Neutrophil (primary cell): ENCODE measurements at regions not wholly inside any gene's neighbourhood (a gene's known extent, or its start where the extent isn't known, plus 50 kb on each side); places are given as distances from the start of the nearest gene placed in this dataset.
"Not testable (repeated sequence)": the region's sequence is repeated elsewhere in the genome, so short reads cannot be mapped to it uniquely, and the experiment has no call there.

Experiments used
- H3K27ac ChIP-seq: fragments of 200-600 bp; sonication (generic); 2 replicates; pipeline ENCODE4 v1.5.1; 2016; ENCODE audit warnings: mild to moderate bottlenecking, moderate library complexity
- H3K27me3 ChIP-seq: fragments of 200-600 bp; sonication (generic); 2 replicates; pipeline ENCODE4 v1.6.0; 2016; ENCODE audit warnings: mild to moderate bottlenecking
- H3K36me3 ChIP-seq: fragments of 200-600 bp; sonication (generic); 2 replicates; pipeline ENCODE4 v1.5.1; 2017
- H3K4me1 ChIP-seq, 2 experiments: fragments of 200-600 bp in 1 of 2; sonication (generic) in 1 of 2; 1 replicate in 1 of 2; 2 replicates in 1 of 2; pipeline versions ENCODE4 v1.5.1 to v1.6.1; 2013 to 2016; ENCODE audit warnings: low read depth in 1 of 2, low read length in 1 of 2, mild to moderate bottlenecking in 1 of 2, moderate library complexity in 1 of 2; ENCODE audit not compliant: control insufficient read depth in 1 of 2, insufficient read depth in 1 of 2
- H3K4me3 ChIP-seq, 2 experiments: fragments of 200-600 bp in 1 of 2; sonication (generic) in 1 of 2; 1 replicate in 1 of 2; 2 replicates in 1 of 2; pipeline ENCODE4 v1.5.1; 2013 to 2016; ENCODE audit warnings: low read depth in 1 of 2, low read length in 1 of 2, mild to moderate bottlenecking in 1 of 2, moderate library complexity in 1 of 2
- H3K9me3 ChIP-seq: fragments of 200-600 bp; sonication (generic); 2 replicates; pipeline ENCODE4 v1.5.1; 2016
- TF ChIP-seq, protein P1 (sequence below): fragments of 200-600 bp; sonication (generic); IDR thresholded peaks from 2 replicates; pipeline ENCODE4 v1.5.1; 2016; ENCODE audit warnings: antibody characterized with exemption

DNA sequence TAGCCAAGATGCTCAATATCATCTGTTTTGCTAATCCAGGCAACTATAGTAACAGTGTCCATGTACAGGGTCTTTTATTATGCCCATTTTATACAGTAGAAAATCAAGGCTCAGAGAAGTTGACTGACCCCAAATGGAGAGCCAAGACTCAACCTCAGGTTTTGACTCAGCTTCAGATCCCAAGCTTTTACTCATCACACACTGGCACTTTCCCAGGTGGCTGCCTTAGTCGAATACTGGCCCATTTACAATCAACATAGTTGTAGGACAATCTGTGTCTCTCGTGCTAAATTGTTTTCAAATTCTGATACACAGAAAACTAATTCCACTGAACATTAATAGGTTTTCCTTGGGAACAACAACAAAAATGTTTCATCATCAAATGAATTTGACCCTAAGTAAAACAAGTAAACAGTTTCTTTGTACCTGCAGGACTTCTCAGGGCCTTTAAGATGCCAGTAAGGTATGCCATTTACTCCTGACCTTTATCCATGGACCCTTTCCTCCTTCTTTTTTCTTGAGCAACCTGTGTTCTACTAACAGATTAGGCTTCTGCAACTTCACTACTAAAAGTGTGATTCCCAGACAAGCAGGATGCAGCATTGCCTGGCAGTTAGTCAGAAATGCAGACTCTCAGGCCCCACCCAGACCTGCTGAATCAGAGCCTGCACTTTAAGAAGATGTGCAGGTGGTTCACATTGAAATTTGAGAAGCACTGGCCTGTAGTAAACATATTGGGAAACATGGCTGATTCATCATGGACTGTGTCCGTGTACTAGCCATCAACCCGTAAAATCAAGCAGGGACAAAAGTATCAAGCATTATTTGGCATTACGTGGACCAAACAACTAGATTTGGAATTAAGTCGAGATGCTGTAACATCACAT, 128.8 kb downstream of the RRAGC start:
- TF ChIP-seq, protein P1, sequence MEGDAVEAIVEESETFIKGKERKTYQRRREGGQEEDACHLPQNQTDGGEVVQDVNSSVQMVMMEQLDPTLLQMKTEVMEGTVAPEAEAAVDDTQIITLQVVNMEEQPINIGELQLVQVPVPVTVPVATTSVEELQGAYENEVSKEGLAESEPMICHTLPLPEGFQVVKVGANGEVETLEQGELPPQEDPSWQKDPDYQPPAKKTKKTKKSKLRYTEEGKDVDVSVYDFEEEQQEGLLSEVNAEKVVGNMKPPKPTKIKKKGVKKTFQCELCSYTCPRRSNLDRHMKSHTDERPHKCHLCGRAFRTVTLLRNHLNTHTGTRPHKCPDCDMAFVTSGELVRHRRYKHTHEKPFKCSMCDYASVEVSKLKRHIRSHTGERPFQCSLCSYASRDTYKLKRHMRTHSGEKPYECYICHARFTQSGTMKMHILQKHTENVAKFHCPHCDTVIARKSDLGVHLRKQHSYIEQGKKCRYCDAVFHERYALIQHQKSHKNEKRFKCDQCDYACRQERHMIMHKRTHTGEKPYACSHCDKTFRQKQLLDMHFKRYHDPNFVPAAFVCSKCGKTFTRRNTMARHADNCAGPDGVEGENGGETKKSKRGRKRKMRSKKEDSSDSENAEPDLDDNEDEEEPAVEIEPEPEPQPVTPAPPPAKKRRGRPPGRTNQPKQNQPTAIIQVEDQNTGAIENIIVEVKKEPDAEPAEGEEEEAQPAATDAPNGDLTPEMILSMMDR = no peak
- Histone ChIP-seq H3K4me1 (no peaks in the 10 kb centered on the region), H3K4me3 (no peak overlapping the region), H3K36me3 (no peaks in the 10 kb centered on the region), H3K9me3 (no peaks in the 10 kb centered on the region), H3K27me3 (peaks cover 96% of the 10 kb centered on the region), H3K27ac (no peak overlapping the region)

DNA sequence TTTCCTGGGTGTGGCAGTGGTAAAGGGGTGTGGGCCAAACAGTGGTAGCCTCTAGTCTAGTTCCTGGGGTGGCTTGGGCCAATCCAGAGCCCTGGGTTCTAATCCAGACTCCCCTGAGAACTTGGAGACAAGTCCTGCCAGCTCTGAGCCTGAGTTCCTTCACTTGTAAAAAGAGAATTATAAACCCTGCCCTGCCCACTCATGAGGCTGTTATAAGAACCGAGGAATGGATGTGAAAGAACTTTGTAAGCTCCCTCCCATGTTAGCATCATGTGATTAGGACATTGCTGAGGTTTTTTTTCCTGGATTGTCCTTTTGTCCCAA, 131.0 kb downstream of the RRAGC start:
- Histone ChIP-seq H3K27me3 (peaks cover 95% of the 10 kb centered on the region), H3K36me3 (no peaks in the 10 kb centered on the region), H3K4me1 (no peaks in the 10 kb centered on the region), H3K9me3 (no peaks in the 10 kb centered on the region), H3K27ac (no peak overlapping the region), H3K4me3 (no peak overlapping the region)
- TF ChIP-seq, protein P1 = no peak

DNA sequence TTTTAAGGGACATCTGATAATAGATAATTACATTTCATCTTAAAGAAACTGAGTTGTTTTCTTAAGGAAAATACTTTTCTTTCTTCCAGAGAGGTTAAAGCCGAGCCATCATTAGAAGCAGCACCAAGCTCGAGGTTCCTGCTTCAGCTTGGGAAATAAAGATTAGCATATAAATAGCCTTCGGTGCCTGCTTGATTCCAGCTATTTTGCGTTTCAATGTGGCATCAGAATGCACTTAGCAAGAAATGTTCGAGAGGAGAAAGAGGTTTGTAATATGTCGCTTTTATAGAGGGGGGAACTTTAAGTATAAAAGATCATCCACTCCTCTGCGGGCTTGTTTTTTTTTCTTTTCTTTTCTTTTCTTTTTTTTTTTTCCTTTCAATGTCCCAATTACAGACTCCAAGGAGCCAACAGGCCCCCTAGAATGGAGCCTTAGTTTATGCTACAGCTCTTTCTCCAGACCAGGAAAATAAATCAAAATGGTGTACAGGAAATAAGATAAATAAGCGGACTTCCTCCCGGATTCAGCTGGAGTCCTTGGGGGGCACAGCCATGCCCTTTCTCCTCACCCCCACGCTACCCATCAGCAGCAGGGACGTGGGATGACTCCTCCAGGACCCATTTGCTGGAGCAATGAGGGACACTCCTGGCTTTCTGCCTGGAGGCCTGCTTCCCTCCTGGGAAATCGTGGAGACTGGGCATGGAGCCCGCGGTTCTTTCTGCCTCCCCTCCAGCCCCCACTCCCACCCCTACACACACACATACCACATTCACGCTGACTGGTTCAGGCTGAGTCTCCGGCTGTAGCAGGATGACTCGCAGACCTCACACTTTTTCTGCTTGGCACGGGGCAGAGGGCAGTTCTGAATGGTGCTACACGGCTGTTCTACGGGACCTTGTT, 131.6 kb downstream of the RRAGC start:
- H3K9me3 ChIP-seq = no peaks in the 10 kb centered on the region
- H3K36me3 ChIP-seq = no peaks in the 10 kb centered on the region
- H3K27me3 ChIP-seq = peaks cover 98% of the 10 kb centered on the region
- TF ChIP-seq, protein P1 = no peak
- H3K4me3 ChIP-seq = no peak overlapping the region
- no peaks in the 10 kb centered on the region for H3K4me1 ChIP-seq
- H3K27ac ChIP-seq = no peak overlapping the region

DNA sequence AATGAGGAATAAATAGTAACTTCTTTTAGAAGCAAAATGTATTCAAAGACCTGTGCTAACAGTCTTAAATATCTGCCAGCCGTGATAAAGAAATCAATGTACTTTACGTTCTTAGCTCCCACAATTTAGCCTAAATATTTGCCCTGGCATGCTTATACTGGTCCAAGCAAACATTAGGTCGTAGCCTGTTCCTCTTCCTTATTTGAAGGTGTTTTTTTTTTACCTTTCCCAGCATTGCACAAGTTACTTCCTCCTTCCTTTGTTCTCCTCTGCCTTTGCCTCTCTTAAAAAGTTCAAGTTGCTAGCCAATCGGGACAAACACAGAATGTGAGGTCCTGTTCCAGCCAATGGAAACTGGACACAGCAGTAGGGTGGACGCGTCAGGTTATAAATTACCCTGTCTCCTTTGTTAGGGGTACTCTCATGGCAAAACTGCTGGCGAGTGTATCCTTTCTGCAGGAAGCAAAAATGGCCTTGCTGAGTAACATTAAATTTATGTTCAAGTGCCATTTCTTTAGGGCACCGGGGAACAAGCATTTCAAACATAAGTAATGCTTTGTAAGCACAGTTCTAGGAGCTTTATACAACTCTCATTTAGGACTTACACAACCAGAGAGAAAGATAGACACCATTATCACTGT, 134.1 kb downstream of the RRAGC start:
- not testable (repeated sequence) for H3K4me3 ChIP-seq, H3K27ac ChIP-seq, H3K9me3 ChIP-seq, H3K36me3 ChIP-seq, H3K4me1 ChIP-seq
- H3K27me3 ChIP-seq = peaks cover 88% of the 10 kb centered on the region

DNA sequence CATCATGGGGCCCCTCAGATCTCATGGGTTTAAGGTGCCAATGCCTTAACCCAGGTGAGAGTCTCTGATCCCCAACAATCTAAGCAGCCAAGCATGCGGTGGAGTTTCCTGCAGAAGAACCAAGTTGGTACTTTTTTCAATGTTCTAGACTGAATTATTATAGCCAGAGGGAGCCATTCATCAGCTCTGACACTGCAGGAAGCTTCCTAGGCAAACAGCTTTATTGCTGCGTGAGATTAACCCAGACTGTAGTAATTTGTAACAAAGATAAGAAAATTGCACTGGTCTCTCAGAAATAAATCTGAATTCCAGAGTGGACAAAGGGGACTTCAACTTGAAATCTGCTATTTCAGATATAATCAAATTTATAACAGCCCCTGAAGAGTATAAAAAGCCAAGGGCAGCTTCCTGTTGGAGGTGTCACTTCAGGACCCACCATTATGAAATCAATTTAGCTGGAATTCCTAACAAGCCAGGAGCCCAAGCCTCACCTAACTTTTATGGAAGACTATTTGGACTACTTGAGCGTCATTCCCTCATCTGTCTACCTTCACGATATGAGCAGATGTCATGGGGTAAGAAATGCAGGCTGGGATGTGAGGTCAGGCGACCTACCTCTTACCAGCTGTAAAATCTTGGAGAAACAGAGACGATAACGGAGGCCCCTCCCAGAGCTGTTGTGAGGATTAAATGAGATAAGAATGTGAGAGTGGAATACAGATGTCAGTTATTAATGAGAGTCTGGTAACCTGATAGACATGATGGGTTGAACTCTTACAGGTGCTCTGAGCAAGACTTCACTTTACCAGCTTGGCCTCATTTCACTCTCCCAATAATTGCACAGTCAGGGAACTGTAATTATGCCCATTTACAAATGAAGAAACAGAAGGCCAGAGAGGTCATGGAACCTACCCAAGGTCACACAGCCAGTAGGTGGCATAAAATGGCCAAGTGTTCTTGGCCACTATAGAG, 135.1 kb downstream of the RRAGC start:
- no peaks in the 10 kb centered on the region for H3K36me3 ChIP-seq
- TF ChIP-seq, protein P1 = no peak
- H3K9me3 ChIP-seq = no peaks in the 10 kb centered on the region
- H3K27me3 ChIP-seq = peaks cover 81% of the 10 kb centered on the region
- no peaks in the 10 kb centered on the region for H3K4me1 ChIP-seq
- no peak overlapping the region for H3K4me3 ChIP-seq
- no peak overlapping the region for H3K27ac ChIP-seq
